ENCODE measurements at regions not wholly inside any gene's neighbourhood (a gene's known extent, or its start where the extent isn't known, plus 50 kb on each side); places are given as distances from the start of the nearest gene placed in this dataset.

DNA sequence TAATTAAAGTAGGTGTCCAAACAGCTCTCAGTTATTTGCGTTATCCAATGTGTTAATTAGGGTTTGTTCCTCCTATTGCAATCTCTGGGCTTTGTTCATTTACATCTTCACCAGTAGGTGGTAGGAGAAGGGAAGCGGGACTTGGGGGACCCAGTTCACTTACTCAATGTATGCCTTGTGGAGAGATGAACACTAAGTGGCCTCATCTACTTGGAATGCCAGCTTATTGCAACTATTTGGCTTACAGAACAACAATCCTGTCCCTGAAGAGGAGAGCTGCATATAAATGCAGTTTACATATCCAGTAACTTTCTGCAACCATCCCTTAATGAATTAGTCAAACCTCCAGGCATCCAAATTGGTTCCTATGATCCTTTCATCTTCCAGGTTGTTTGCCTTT is 417.1 kb upstream of the CCDC196 start:
- TF ChIP-seq, protein P1, sequence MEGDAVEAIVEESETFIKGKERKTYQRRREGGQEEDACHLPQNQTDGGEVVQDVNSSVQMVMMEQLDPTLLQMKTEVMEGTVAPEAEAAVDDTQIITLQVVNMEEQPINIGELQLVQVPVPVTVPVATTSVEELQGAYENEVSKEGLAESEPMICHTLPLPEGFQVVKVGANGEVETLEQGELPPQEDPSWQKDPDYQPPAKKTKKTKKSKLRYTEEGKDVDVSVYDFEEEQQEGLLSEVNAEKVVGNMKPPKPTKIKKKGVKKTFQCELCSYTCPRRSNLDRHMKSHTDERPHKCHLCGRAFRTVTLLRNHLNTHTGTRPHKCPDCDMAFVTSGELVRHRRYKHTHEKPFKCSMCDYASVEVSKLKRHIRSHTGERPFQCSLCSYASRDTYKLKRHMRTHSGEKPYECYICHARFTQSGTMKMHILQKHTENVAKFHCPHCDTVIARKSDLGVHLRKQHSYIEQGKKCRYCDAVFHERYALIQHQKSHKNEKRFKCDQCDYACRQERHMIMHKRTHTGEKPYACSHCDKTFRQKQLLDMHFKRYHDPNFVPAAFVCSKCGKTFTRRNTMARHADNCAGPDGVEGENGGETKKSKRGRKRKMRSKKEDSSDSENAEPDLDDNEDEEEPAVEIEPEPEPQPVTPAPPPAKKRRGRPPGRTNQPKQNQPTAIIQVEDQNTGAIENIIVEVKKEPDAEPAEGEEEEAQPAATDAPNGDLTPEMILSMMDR (IDR thresholded peaks at IDR 0.05; ENCODE audit: control extremely low read depth, extremely low read depth): no peak
- Histone ChIP-seq H3K4me3 (no peak overlapping the region), H3K36me3 (ENCODE audit: control insufficient read depth in 4 of 4, insufficient read depth in 4 of 4, low read length in 4 of 4) (no peaks in the 10 kb centered on the region), H3K4me1 (ENCODE audit: control insufficient read depth in 5 of 5, insufficient read depth in 5 of 5, low read length in 5 of 5) (peaks cover 0 to 6% (median 0%) of the 10 kb centered on the region in 5 donors), H3K27ac (ENCODE audit: low read depth in 1 of 2, low read length in 1 of 2) (no peak overlapping the region), H3K9me3 (ENCODE audit: control insufficient read depth in 4 of 4, insufficient read depth in 3 of 4, low read length in 3 of 4) (no peaks in the 10 kb centered on the region), H3K27me3 (ENCODE audit: control insufficient read depth in 3 of 3, insufficient read depth in 3 of 3, low read length in 2 of 3) (peaks cover 0 to 4% (median 0%) of the 10 kb centered on the region in 3 donors), H3K9ac (ENCODE audit: insufficient read depth in 1 of 2, low read length in 2 of 2) (no peak overlapping the region)
- DNase-seq (no peak), ATAC-seq (ENCODE audit: insufficient read depth, low FRiP score) (no peak)
- WGBS, 2 donors: 96 to 97% methylated on average over 2 of the region's 2 CpGs

DNA sequence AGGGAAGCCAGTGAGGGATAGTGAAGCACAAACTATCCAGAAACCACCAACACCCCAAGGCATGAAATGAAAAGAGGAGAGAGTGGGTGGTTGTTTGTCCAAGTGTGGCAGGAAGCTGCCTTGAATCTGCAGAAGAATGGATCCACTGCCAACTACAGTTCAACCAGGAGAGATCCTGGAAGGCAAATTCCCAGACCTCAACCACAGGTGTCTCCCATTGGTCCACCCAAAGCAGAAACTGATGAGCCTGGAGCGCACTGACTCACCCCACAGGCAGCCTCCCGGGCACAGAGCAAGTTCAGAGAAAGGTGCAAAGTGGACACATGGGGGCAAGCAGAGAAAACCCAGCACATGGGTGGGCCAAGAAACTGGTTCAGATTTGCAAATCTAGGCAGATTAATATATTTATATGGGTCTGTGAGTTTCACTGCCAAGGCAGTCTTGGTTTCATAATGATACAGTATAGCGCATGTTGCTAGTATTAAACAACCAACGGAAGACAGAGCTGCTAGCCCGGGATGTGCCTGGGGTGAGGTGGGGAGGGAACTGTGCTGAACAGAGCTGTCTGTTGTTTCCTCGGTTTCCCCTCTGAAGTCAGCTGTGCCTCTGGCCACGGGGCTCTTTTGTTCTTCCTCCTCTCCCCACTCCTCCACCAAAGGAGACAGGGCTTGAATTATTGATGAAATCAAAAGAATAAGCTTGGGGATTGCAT is 416.2 kb upstream of the CCDC196 start:
- 89 to 90% methylated on average over 7 of the region's 7 CpGs for WGBS, 2 donors

DNA sequence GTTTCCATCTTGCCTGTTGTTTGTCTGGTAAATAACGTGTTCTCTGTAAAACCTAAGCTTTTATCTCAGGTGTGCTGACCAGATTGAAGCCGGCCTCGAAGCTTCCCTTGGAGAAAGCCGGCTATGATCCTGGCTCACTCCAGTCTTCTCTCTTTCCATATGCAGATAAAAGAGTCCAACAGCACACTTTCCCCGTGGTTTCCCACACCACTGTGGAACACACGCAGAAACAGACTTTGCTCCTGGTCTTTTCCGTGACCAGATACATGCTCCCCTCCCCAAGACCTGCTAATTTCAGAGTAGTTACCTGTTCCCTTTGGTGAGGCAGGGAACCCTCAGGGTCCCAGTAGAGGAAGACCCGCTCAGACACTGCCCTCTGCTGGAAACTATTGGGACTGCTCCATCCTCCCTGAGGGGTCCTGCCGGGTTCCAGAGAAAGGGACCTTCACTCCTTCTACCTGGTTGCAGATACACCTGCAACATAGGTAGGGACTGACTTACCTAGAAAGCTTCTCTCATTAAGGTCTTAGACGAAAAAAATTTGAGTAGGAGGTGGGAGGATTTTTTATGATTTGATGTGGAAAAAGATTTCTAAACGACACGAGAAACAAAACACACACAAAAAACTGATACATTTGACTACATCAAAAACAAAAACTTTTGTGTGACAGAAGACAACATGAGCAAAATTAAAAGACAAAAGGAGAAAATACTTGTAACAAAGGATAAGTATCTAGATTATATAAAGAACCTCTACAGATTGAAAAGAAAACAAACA is 415.4 kb upstream of the CCDC196 start:
- peaks cover 0 to 6% (median 0%) of the 10 kb centered on the region in 5 donors for H3K4me1 ChIP-seq (ENCODE audit: control insufficient read depth in 5 of 5, insufficient read depth in 5 of 5, low read length in 5 of 5)
- no peaks in the 10 kb centered on the region for H3K9me3 ChIP-seq (ENCODE audit: control insufficient read depth in 4 of 4, insufficient read depth in 3 of 4, low read length in 3 of 4)
- H3K27ac ChIP-seq (ENCODE audit: low read depth in 1 of 2, low read length in 1 of 2): no peak overlapping the region
- no peak overlapping the region for H3K4me3 ChIP-seq
- TF ChIP-seq, protein P1 (IDR thresholded peaks at IDR 0.05; ENCODE audit: control extremely low read depth, extremely low read depth): peak; percentile 30
- DNase-seq (peak; percentile 31 to 38 (median 37)), ATAC-seq (ENCODE audit: insufficient read depth, low FRiP score) (no peak)
- H3K36me3 ChIP-seq (ENCODE audit: control insufficient read depth in 4 of 4, insufficient read depth in 4 of 4, low read length in 4 of 4): no peaks in the 10 kb centered on the region
- WGBS, 2 donors: 61 to 64% methylated on average over 12 of the region's 12 CpGs
- H3K9ac ChIP-seq (ENCODE audit: insufficient read depth in 1 of 2, low read length in 2 of 2): no peak overlapping the region
- peaks cover 0 to 4% (median 0%) of the 10 kb centered on the region in 3 donors for H3K27me3 ChIP-seq (ENCODE audit: control insufficient read depth in 3 of 3, insufficient read depth in 3 of 3, low read length in 2 of 3)

More for the DNA sequence above, 416.2 kb upstream of the CCDC196 start:
- Histone ChIP-seq H3K9me3 (ENCODE audit: control insufficient read depth in 4 of 4, insufficient read depth in 3 of 4, low read length in 3 of 4) (no peaks in the 10 kb centered on the region), H3K4me3 (no peak overlapping the region), H3K4me1 (ENCODE audit: control insufficient read depth in 5 of 5, insufficient read depth in 5 of 5, low read length in 5 of 5) (peaks cover 0 to 6% (median 0%) of the 10 kb centered on the region in 5 donors), H3K9ac (ENCODE audit: insufficient read depth in 1 of 2, low read length in 2 of 2) (no peak overlapping the region), H3K27ac (ENCODE audit: low read depth in 1 of 2, low read length in 1 of 2) (no peak overlapping the region), H3K27me3 (ENCODE audit: control insufficient read depth in 3 of 3, insufficient read depth in 3 of 3, low read length in 2 of 3) (peaks cover 0 to 4% (median 0%) of the 10 kb centered on the region in 3 donors), H3K36me3 (ENCODE audit: control insufficient read depth in 4 of 4, insufficient read depth in 4 of 4, low read length in 4 of 4) (no peaks in the 10 kb centered on the region)
- ATAC-seq (ENCODE audit: insufficient read depth, low FRiP score) (no peak), DNase-seq (no peak)
- TF ChIP-seq, protein P1 (IDR thresholded peaks at IDR 0.05; ENCODE audit: control extremely low read depth, extremely low read depth): no peak
